HCT116 (cell line): ENCODE measurements at regions not wholly inside any gene's neighbourhood (a gene's known extent, or its start where the extent isn't known, plus 50 kb on each side); places are given as distances from the start of the nearest gene placed in this dataset.

Experiments used
- ATAC-seq: fragments of 200-7000 bp; cut with Tn5 transposase; 2 replicates; pipeline ENCODE4 v1.9.1; 2020; ENCODE audit warnings: mild to moderate bottlenecking, moderate library complexity
- BruUV-seq: library from RNA; stranded (reverse); fragments of 400-500 nt; replicated peaks from 2 replicates; lab custom pipeline; 2021; lab: Mats Ljungman, UMichigan
- CTCF ChIA-PET: fragments of 300-600 bp; sonication (Branson Sonifier 250); formaldehyde crosslinking; loops from one replicate; lab custom pipeline; 2021; ENCODE audit warnings: antibody characterized with exemption; lab: Charles Lee
- POLR2A ChIA-PET: fragments of 300-600, 350-600 bp; sonication (Branson Sonifier 250); formaldehyde crosslinking; loops from one replicate; lab custom pipeline; 2021; ENCODE audit warnings: antibody characterized with exemption; lab: Charles Lee
- RAD21 ChIA-PET, 2 experiments: fragments of 300-600 bp; sonication (Branson Sonifier 250); formaldehyde crosslinking; loops; one replicate each; lab custom pipeline; 2023; ENCODE audit warnings: low total read pairs in 2 of 2; ENCODE audit not compliant: uncharacterized antibody in 2 of 2, unreplicated experiment in 2 of 2, low non-redundant PET in 1 of 2; lab: Charles Lee
- DNase-seq: peaks from one replicate; pipeline ENCODE4 v3.0.0-alpha.2; 2010; ENCODE audit warnings: low read depth, low spot score
- H2AFZ ChIP-seq: fragments of 200-600 bp; shearing (Covaris generic), sonication (generic); 2 replicates; pipeline ENCODE4 v1.6.1; 2017; ENCODE audit warnings: low read depth, mixed run types, mixed read lengths, antibody characterized with exemption, low read length; ENCODE audit not compliant: poor library complexity, severe bottlenecking
- H3K27ac ChIP-seq: 2 replicates; pipeline ENCODE4 v1.5.1; 2012; ENCODE audit warnings: low read depth, low read length
- H3K27me3 ChIP-seq: fragments of 200-600 bp; sonication (generic); 2 replicates; pipeline ENCODE4 v1.6.1; 2016; ENCODE audit warnings: mixed run types, low read length, mixed read lengths; ENCODE audit not compliant: insufficient read depth
- H3K36me3 ChIP-seq, 2 experiments: fragments of 200-500 bp in 1 of 2; fragments of 200-600 bp in 1 of 2; sonication (Bioruptor generic) in 1 of 2; sonication (generic) in 1 of 2; 2 replicates each; pipeline versions ENCODE4 v1.5.1 to v1.6.1; 2014 to 2016; ENCODE audit warnings: low read length in 2 of 2, inconsistent platforms in 1 of 2, mixed read lengths in 1 of 2, mixed run types in 1 of 2; ENCODE audit not compliant: insufficient read depth in 2 of 2, control insufficient read depth in 1 of 2
- H3K4me1 ChIP-seq, 2 experiments: fragments of 200-600 bp in 1 of 2; sonication (generic) in 1 of 2; 2 replicates each; pipeline versions ENCODE4 v1.5.1 to v1.6.1; 2012 to 2017; ENCODE audit warnings: low read length in 2 of 2, inconsistent platforms in 1 of 2, mild to moderate bottlenecking in 1 of 2, mixed read lengths in 1 of 2, mixed run types in 1 of 2, moderate library complexity in 1 of 2; ENCODE audit not compliant: insufficient read depth in 2 of 2, control insufficient read depth in 1 of 2
- H3K4me2 ChIP-seq: fragments of 200-600 bp; sonication (generic); 2 replicates; pipeline ENCODE4 v1.6.1; 2017; ENCODE audit warnings: mixed run types, low read length, mixed read lengths
- H3K4me3 ChIP-seq, 2 experiments: fragments of 200-600 bp in 1 of 2; sonication (generic) in 1 of 2; replicated peaks in 1 of 2; 2 replicates each; pipeline ENCODE4 v1.5.1; 2011 to 2016; ENCODE audit warnings: low read length in 2 of 2, control low read depth in 1 of 2, low read depth in 1 of 2, mild to moderate bottlenecking in 1 of 2, mixed read lengths in 1 of 2, mixed run types in 1 of 2
- H3K79me2 ChIP-seq: fragments of 200-600 bp; sonication (generic); 2 replicates; pipeline ENCODE4 v1.6.1; 2017; ENCODE audit warnings: mild to moderate bottlenecking, mixed run types, low read length, moderate library complexity, mixed read lengths; ENCODE audit not compliant: insufficient read depth
- H3K9ac ChIP-seq: fragments of 200-600 bp; sonication (generic); 2 replicates; pipeline ENCODE4 v1.6.1; 2016; ENCODE audit warnings: low read length, mixed read lengths
- H3K9me2 ChIP-seq: fragments of 200-600 bp; sonication (generic), shearing (Covaris generic); 2 replicates; pipeline ENCODE4 v1.6.1; 2017; ENCODE audit warnings: mixed run types, mild to moderate bottlenecking, moderate library complexity; ENCODE audit not compliant: insufficient read depth
- H3K9me3 ChIP-seq, 2 experiments: fragments of 200-500 bp in 1 of 2; fragments of 200-600 bp in 1 of 2; sonication (Bioruptor generic) in 1 of 2; sonication (generic) in 1 of 2; 2 replicates each; pipeline ENCODE4 v1.6.1; 2014 to 2017; ENCODE audit warnings: low read length in 2 of 2, mixed read lengths in 2 of 2, inconsistent platforms in 1 of 2, low read depth in 1 of 2, mild to moderate bottlenecking in 1 of 2, mixed run types in 1 of 2, moderate library complexity in 1 of 2; ENCODE audit not compliant: control insufficient read depth in 1 of 2, insufficient read depth in 1 of 2
- H4K20me1 ChIP-seq: fragments of 200-600 bp; sonication (generic), shearing (Covaris generic); 2 replicates; pipeline ENCODE4 v1.6.1; 2017; ENCODE audit warnings: mixed run types, mild to moderate bottlenecking, moderate library complexity; ENCODE audit not compliant: insufficient read depth
- EGR1 ChIP-seq: IDR thresholded peaks from 2 replicates; pipeline ENCODE4 v1.6.1; 2012; ENCODE audit warnings: low read depth
- ELF1 ChIP-seq: IDR thresholded peaks from 2 replicates; pipeline ENCODE4 v1.6.1; 2012; ENCODE audit warnings: low read depth, borderline replicate concordance
- EZH2 ChIP-seq: fragments of 200-600 bp; sonication (generic); IDR thresholded peaks from 2 replicates; pipeline ENCODE4 v1.6.1; 2017; ENCODE audit warnings: antibody characterized with exemption, mixed run types
- JUND ChIP-seq: IDR thresholded peaks from 2 replicates; pipeline ENCODE4 v1.6.1; 2012
- POLR2A ChIP-seq: IDR thresholded peaks from 2 replicates; pipeline ENCODE4 v1.7.0; 2011; ENCODE audit warnings: borderline replicate concordance; ENCODE audit not compliant: insufficient read depth, insufficient read length; ENCODE audit errors: extremely low read depth
- SIN3A ChIP-seq: IDR thresholded peaks from 2 replicates; pipeline ENCODE4 v1.6.1; 2012; ENCODE audit warnings: low read depth
- SP1 ChIP-seq: IDR thresholded peaks from 2 replicates; pipeline ENCODE4 v1.6.1; 2012; ENCODE audit warnings: low read depth
- SRF ChIP-seq: IDR thresholded peaks from 2 replicates; pipeline ENCODE4 v1.6.1; 2012; ENCODE audit warnings: low read depth
- TCF7L2 ChIP-seq: IDR thresholded peaks from 2 replicates; pipeline ENCODE4 v1.7.0; 2011; ENCODE audit warnings: borderline replicate concordance, inconsistent platforms; ENCODE audit not compliant: insufficient read depth, insufficient read length; ENCODE audit errors: extremely low read depth
- ZNF274 ChIP-seq: fragments of 200-500 bp; sonication (Bioruptor generic); IDR thresholded peaks from 2 replicates; pipeline ENCODE4 v1.6.1; 2014; ENCODE audit warnings: mild to moderate bottlenecking, low read depth, low read length, inconsistent platforms
- intact Hi-C: fragments of 100-400 bp; cut with micrococcal nuclease; formaldehyde crosslinking; loops from 2 replicates; pipeline ENCODE4 v1.10.0; 2022
- TF ChIP-seq, protein P1 (sequence below): IDR thresholded peaks from 2 replicates; pipeline ENCODE4 v1.6.1; 2012

GRCh38 chr1:229005097-229005496 is 265.8 kb upstream of the RAB4A start:
- no peak overlapping the region for H2AFZ ChIP-seq
- no peaks in the 10 kb centered on the region for H3K79me2 ChIP-seq
- H3K9me2 ChIP-seq = no peaks in the 10 kb centered on the region
- H3K4me3 ChIP-seq = no peak overlapping the region
- H4K20me1 ChIP-seq = no peaks in the 10 kb centered on the region
- BruUV-seq = no TSS peak
- intact Hi-C loops = no loop called here
- H3K9ac ChIP-seq = no peak overlapping the region
- no peak overlapping the region for H3K4me2 ChIP-seq
- TF ChIP-seq POLR2A (no peak), TCF7L2 (no peak), EZH2 (no peak), ZNF274 (no peak), ELF1 (no peak)
- TF ChIP-seq, protein P1, sequence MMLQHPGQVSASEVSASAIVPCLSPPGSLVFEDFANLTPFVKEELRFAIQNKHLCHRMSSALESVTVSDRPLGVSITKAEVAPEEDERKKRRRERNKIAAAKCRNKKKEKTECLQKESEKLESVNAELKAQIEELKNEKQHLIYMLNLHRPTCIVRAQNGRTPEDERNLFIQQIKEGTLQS = no peak
- no peak for ATAC-seq
- RAD21 ChIA-PET = no interaction called here
- H3K36me3 ChIP-seq = no peaks in the 10 kb centered on the region
- H3K27ac ChIP-seq = no peak overlapping the region
- DNase-seq = no peak
- CTCF ChIA-PET = no interaction called here
- H3K27me3 ChIP-seq = no peaks in the 10 kb centered on the region
- POLR2A ChIA-PET = no interaction called here
- no peaks in the 10 kb centered on the region for H3K4me1 ChIP-seq
- H3K9me3 ChIP-seq = no peaks in the 10 kb centered on the region

- RAD21 ChIA-PET = no interaction called here
- Histone ChIP-seq H3K27ac (no peak overlapping the region), H4K20me1 (no peaks in the 10 kb centered on the region), H3K9me2 (no peaks in the 10 kb centered on the region), H3K4me2 (no peak overlapping the region), H2AFZ (no peak overlapping the region), H3K4me1 (no peaks in the 10 kb centered on the region), H3K4me3 (no peak overlapping the region), H3K36me3 (no peaks in the 10 kb centered on the region), H3K27me3 (no peaks in the 10 kb centered on the region), H3K9ac (no peak overlapping the region), H3K79me2 (no peaks in the 10 kb centered on the region), H3K9me3 (no peaks in the 10 kb centered on the region)
- POLR2A ChIA-PET = no interaction called here
- intact Hi-C loops = no loop called here
- no TSS peak for BruUV-seq
- ATAC-seq (no peak), DNase-seq (no peak)
- TF ChIP-seq ELF1 (no peak), SIN3A (no peak), ZNF274 (no peak), EGR1 (no peak), SRF (no peak), SP1 (no peak), JUND (no peak)
- CTCF ChIA-PET = no interaction called here
Measured at GRCh38 chr1:229005556-229005955, 265.4 kb upstream of the RAB4A start.
